DMS 273 (cell line): ENCODE measurements at regions not wholly inside any gene's neighbourhood (a gene's known extent, or its start where the extent isn't known, plus 50 kb on each side); places are given as distances from the start of the nearest gene placed in this dataset.

Experiments
- DNase-seq: peaks from one replicate; lab custom pipeline; 2025; ENCODE audit not compliant: unreplicated experiment; lab: John Stamatoyannopoulos, UW

DNA sequence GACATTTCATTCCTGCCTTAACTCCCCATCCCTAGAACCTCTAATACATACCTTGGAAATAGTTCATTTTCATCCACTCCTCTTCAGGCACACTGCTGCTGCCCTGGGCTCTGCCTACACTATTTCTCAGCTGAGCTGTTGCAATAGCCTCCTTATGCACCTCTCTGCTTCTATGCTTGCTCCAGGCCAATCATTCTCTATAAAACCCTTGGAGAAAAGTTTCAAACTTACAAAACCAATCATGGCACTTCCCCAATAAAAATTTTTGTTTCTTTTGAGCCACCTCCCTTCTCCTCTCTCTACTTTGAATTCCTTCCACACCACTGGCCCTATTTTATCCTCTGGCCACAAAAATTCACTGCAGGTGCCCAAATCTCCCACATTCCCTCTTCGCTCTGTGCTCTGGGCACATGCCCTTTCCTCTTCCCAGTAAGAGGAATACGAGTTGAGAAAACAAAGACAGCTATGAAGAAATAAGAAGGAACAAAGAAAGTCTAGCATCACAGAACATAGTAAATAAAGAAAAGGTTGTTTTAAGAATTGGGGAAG, 301.4 kb downstream of the ELAVL2 start:
- DNase-seq, result no peak

- no peak for DNase-seq
Measured at GRCh38 chr9:23526806-23527205, 299.2 kb downstream of the ELAVL2 start.

GRCh38 chr9:23532282-23532681, 293.8 kb downstream of the ELAVL2 start:
- no peak for DNase-seq

GRCh38 chr9:23537192-23538066, 288.6 kb downstream of the ELAVL2 start:
- peak; percentile 82 for DNase-seq

DNA sequence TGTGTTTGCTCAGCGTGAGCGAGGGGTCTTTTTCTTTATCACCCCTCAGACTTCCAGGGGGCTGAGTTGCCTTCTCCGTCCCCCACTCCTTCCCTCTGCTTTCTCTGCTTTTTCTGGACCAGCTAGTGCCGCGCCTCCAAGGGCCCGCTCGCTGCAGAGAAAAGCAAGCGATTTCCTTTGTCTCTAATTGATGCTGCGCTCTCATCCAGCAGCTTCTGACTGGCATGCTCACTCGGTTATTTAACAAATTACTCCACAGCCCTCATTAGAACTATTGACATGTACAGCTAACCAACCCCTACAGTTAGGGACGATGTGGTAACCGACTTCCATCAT, 288.0 kb downstream of the ELAVL2 start:
- no peak for DNase-seq

DNA sequence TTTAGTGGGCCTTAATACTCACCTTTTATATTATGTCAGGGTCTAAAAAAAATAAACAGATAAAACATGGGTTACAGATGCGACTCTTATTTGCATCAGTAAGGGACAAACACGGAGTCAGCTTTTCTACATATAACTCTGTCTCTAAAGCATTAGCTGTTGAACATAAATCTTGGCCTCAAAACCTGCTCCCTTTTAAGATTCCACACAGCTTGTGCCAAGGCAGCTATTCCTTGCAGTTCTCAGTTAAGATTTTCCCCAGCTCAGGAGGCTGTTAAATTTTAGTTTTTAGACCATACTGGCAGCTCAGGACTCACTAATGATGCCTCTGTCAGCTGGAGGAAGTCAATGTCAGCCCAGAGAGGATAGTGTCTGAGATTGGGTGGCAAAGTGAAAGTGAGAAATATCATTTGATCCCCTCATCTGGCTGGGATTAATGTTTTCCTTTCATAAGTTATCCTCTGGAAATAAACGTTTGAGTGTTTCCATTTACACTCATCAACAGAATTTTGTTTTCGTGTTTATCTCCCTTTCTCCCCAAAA, 287.5 kb downstream of the ELAVL2 start:
- DNase-seq, result no peak

GRCh38 chr9:23539311-23539710, 286.7 kb downstream of the ELAVL2 start:
- no peak for DNase-seq

DNA sequence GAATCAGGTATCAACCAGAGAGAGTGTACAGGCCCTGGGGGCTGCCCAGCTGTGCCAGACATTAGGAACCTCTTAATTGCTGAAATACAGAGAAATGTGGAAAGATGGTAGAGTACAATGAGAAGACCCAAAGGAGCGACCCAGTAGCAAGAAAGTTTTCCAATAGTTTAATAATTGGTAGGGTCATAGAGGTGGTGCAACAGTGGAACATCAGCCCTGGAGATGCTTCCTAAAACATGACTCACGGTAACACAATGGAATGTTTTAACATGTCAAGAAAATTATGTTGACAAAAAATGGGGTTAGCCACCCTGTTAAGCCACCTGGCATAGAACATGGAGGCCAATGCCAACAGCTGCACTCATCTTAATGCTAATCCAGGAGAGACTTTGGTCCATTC, 284.1 kb downstream of the ELAVL2 start:
- DNase-seq, result no peak

GRCh38 chr9:23542438-23542837, 283.6 kb downstream of the ELAVL2 start:
- no peak for DNase-seq

GRCh38 chr9:23542927-23543326, 283.1 kb downstream of the ELAVL2 start:
- no peak for DNase-seq

DNA sequence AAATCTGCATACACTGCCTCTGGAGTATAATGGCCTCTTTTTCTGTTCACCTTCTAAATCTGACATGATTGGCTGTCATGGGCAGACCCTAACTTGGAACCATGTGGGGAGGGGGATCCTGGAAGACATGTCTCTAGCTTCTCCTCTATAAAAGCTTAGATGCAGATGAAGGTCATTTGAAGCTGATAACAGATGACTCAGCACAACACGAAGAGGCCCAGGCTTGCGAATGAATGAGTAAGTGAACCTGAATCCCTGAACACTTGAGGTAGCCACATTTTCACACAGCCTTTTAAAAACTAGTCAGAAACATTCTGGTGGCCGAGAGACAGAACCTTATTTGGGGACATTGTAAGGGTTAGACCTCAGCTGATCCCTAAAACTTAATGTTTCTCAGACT, 282.6 kb downstream of the ELAVL2 start:
- peak; percentile 19 for DNase-seq

DNA sequence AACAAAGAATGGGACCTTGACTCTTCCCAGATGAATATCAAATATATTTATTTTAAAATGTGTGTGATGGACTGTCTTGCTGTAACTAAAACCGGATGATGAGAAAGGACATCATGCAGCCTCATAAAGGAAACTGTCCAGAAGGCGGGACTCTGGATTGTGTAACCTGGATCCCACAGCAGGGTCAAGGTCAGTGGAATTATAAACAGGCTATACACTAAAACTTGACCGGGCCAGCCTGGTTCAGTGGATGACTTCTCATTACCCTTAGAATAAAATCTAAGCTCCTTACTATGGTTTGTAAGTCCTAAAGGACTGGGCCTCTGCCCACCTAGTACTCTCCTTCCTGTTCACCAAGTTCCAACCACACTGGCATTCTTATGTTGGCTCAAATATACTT, 280.3 kb downstream of the ELAVL2 start:
- DNase-seq, result no peak

GRCh38 chr9:23551311-23551721, 274.7 kb downstream of the ELAVL2 start:
- DNase-seq, result peak; percentile 78

GRCh38 chr9:23551929-23552707, 273.9 kb downstream of the ELAVL2 start:
- DNase-seq, result no peak

- DNase-seq, result no peak
Measured at GRCh38 chr9:23552876-23553601, 273.0 kb downstream of the ELAVL2 start.

- DNase-seq, result peak; percentile 71
Measured at GRCh38 chr9:23554686-23555085, 271.4 kb downstream of the ELAVL2 start.

DNA sequence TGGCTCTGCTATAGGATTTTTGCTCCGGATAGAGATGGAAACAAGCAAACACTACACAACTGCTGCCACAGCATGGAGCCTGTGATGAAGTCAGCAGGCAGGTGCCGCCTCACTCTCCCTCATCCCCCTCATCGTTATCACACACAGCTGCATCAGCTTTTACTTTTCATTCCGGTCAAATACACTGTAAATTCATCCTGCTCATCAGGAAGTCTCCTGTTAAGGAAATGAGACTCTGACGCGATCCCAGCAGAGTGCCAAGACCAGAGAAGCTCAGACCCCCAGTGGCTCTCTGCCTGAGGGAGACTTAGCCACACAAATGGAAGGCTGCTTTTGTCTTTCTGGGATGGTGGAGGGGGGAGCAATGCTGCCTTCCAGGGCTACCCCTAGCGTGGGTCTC, 270.2 kb downstream of the ELAVL2 start:
- DNase-seq, result no peak

DNA sequence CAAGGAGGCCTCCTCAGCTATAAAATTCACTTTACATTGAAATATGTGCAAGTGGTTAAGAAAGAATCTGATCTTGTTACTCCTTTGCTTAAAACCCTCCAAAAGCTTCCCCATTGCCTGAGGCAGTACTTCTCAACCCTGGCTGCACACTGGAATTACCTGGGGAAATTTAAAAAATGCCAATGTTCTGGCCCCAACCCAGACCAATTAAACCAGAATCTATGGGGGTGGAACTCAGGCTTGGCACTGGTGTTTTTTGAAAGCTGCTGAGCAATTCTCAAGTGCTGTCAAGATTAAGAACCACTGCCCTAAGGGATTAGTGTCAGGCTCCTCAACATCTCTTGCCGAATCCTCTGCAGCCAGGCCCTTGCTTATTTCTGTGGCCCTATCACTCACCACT, 269.6 kb downstream of the ELAVL2 start:
- no peak for DNase-seq

GRCh38 chr9:23557689-23558088, 268.4 kb downstream of the ELAVL2 start:
- DNase-seq, result no peak

- no peak for DNase-seq
Measured at GRCh38 chr9:23559522-23559921, 266.5 kb downstream of the ELAVL2 start.

DNA sequence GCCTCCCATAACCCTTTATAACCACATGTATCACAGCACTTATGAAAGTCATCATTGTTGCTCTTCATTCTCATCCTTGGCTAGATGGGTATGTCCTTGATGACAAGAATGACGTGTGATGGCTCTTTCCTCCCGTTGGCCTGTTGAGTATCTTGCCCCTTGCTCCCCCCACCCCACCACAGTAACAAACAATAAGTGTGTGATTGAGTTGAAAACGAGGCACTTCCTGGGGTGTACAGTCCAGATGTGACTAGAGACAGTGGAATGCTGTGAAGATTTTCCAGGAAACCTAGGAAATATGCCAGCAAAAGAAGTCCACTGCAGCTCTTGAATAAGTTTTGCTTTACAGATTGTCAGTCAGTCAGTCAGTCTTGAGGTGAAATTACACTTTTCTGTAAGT, 262.5 kb downstream of the ELAVL2 start:
- no peak for DNase-seq
